ENCODE measurements at regions not wholly inside any gene's neighbourhood (a gene's known extent, or its start where the extent isn't known, plus 50 kb on each side); places are given as distances from the start of the nearest gene placed in this dataset.

GRCh38 chr3:191549357-191549756 lies 88.4 kb downstream of the PYDC2 start:
- Histone ChIP-seq H3K27me3 (ENCODE audit: insufficient read depth, low read depth) (no peaks in the 10 kb centered on the region), H3K4me3 (IDR thresholded peaks at IDR 0.05; ENCODE audit: insufficient read depth, low read depth, low read length) (no peak overlapping the region), H3K4me1 (ENCODE audit: low read depth, poor library complexity, severe bottlenecking) (no peaks in the 10 kb centered on the region), H3K27ac (no peak overlapping the region), H3K36me3 (ENCODE audit: insufficient read depth) (no peaks in the 10 kb centered on the region), H2AFZ (ENCODE audit: low read depth) (no peak overlapping the region), H3K79me2 (ENCODE audit: insufficient read depth, low read depth) (no peaks in the 10 kb centered on the region), H3K9ac (no peak overlapping the region), H3K4me2 (no peak overlapping the region), H4K20me1 (ENCODE audit: insufficient read depth) (no peaks in the 10 kb centered on the region)
- TF ChIP-seq CTCF (conservative IDR thresholded peaks at IDR 0.05; ENCODE audit: low read depth, low read length), result no peak

- no peaks in the 10 kb centered on the region for H3K27me3 ChIP-seq (ENCODE audit: insufficient read depth, low read depth)
- no peaks in the 10 kb centered on the region for H4K20me1 ChIP-seq (ENCODE audit: insufficient read depth)
- H3K9ac ChIP-seq, result no peak overlapping the region
- H3K79me2 ChIP-seq (ENCODE audit: insufficient read depth, low read depth), result no peaks in the 10 kb centered on the region
- H3K4me3 ChIP-seq (IDR thresholded peaks at IDR 0.05; ENCODE audit: insufficient read depth, low read depth, low read length), result no peak overlapping the region
- H3K4me2 ChIP-seq, result no peak overlapping the region
- no peak overlapping the region for H2AFZ ChIP-seq (ENCODE audit: low read depth)
- no peaks in the 10 kb centered on the region for H3K36me3 ChIP-seq (ENCODE audit: insufficient read depth)
- H3K4me1 ChIP-seq (ENCODE audit: low read depth, poor library complexity, severe bottlenecking), result no peaks in the 10 kb centered on the region
- TF ChIP-seq CTCF (conservative IDR thresholded peaks at IDR 0.05; ENCODE audit: low read depth, low read length), result no peak
- H3K27ac ChIP-seq, result no peak overlapping the region
Observed at GRCh38 chr3:191555037-191555436, 94.1 kb downstream of the PYDC2 start.

GRCh38 chr3:191557322-191557721 lies 96.4 kb downstream of the PYDC2 start:
- H2AFZ ChIP-seq (ENCODE audit: low read depth), result no peak overlapping the region
- no peak overlapping the region for H3K9ac ChIP-seq
- H3K79me2 ChIP-seq (ENCODE audit: insufficient read depth, low read depth), result no peaks in the 10 kb centered on the region
- no peaks in the 10 kb centered on the region for H4K20me1 ChIP-seq (ENCODE audit: insufficient read depth)
- no peaks in the 10 kb centered on the region for H3K36me3 ChIP-seq (ENCODE audit: insufficient read depth)
- H3K4me1 ChIP-seq (ENCODE audit: low read depth, poor library complexity, severe bottlenecking), result no peaks in the 10 kb centered on the region
- no peaks in the 10 kb centered on the region for H3K27me3 ChIP-seq (ENCODE audit: insufficient read depth, low read depth)
- TF ChIP-seq CTCF (conservative IDR thresholded peaks at IDR 0.05; ENCODE audit: low read depth, low read length), result no peak
- no peak overlapping the region for H3K4me3 ChIP-seq (IDR thresholded peaks at IDR 0.05; ENCODE audit: insufficient read depth, low read depth, low read length)
- H3K27ac ChIP-seq, result no peak overlapping the region
- no peak overlapping the region for H3K4me2 ChIP-seq

GRCh38 chr3:191563722-191564121 lies 102.8 kb downstream of the PYDC2 start:
- H3K4me2 ChIP-seq, result no peak overlapping the region
- H3K27me3 ChIP-seq (ENCODE audit: insufficient read depth, low read depth), result no peaks in the 10 kb centered on the region
- H3K27ac ChIP-seq, result no peak overlapping the region
- TF ChIP-seq CTCF (conservative IDR thresholded peaks at IDR 0.05; ENCODE audit: low read depth, low read length), result no peak
- H3K9ac ChIP-seq, result no peak overlapping the region
- no peaks in the 10 kb centered on the region for H3K4me1 ChIP-seq (ENCODE audit: low read depth, poor library complexity, severe bottlenecking)
- no peaks in the 10 kb centered on the region for H4K20me1 ChIP-seq (ENCODE audit: insufficient read depth)
- no peak overlapping the region for H2AFZ ChIP-seq (ENCODE audit: low read depth)
- no peaks in the 10 kb centered on the region for H3K36me3 ChIP-seq (ENCODE audit: insufficient read depth)
- no peaks in the 10 kb centered on the region for H3K79me2 ChIP-seq (ENCODE audit: insufficient read depth, low read depth)
- H3K4me3 ChIP-seq (IDR thresholded peaks at IDR 0.05; ENCODE audit: insufficient read depth, low read depth, low read length), result no peak overlapping the region

- Histone ChIP-seq H3K36me3 (ENCODE audit: insufficient read depth) (no peaks in the 10 kb centered on the region), H3K4me2 (no peak overlapping the region), H3K9ac (no peak overlapping the region), H3K4me1 (ENCODE audit: low read depth, poor library complexity, severe bottlenecking) (no peaks in the 10 kb centered on the region), H3K27me3 (ENCODE audit: insufficient read depth, low read depth) (no peaks in the 10 kb centered on the region), H2AFZ (ENCODE audit: low read depth) (no peak overlapping the region), H3K4me3 (IDR thresholded peaks at IDR 0.05; ENCODE audit: insufficient read depth, low read depth, low read length) (no peak overlapping the region), H4K20me1 (ENCODE audit: insufficient read depth) (no peaks in the 10 kb centered on the region), H3K27ac (no peak overlapping the region), H3K79me2 (ENCODE audit: insufficient read depth, low read depth) (no peaks in the 10 kb centered on the region)
- TF ChIP-seq CTCF (conservative IDR thresholded peaks at IDR 0.05; ENCODE audit: low read depth, low read length), result no peak
Observed at GRCh38 chr3:191566469-191566868, 105.5 kb downstream of the PYDC2 start.
